Erythroblast (primary cell): ENCODE measurements at regions not wholly inside any gene's neighbourhood (a gene's known extent, or its start where the extent isn't known, plus 50 kb on each side); places are given as distances from the start of the nearest gene placed in this dataset.
"Not testable (repeated sequence)": the region's sequence is repeated elsewhere in the genome, so short reads cannot be mapped to it uniquely, and the experiment has no call there.

ENCODE experiments used
- GATA1 ChIP-seq: IDR thresholded peaks from 2 replicates; pipeline ENCODE4 v1.6.1; 2011; ENCODE audit warnings: low read depth, mild to moderate bottlenecking, control low read depth, low read length, moderate library complexity
- POLR2A ChIP-seq: IDR thresholded peaks from 2 replicates; pipeline ENCODE4 v1.6.1; 2011; ENCODE audit warnings: mild to moderate bottlenecking, low read length

DNA sequence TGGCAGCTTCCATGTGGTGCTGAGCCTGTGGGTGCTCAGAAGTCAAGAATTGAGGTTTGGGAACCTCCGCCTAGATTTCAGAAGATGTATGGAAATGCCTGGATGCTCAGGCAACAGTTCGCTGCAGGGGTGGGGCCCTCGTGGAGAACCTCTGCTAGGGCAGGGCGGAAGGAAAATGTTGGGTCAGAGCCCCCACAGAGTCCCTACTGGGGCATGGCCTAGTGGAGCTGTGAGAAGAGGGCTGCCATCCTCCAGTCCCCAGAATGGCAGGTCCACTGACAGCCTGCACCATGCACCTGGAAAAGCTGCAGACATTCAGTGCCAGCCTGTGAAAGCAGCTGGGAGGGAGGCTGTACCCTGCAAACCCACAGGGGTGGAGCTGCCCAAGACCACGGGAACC lies 56.5 kb upstream of the PCLO start:
- not testable (repeated sequence) for TF ChIP-seq POLR2A, GATA1
